Esophagus muscularis mucosa (tissue), 4 donors: ENCODE measurements at regions not wholly inside any gene's neighbourhood (a gene's known extent, or its start where the extent isn't known, plus 50 kb on each side); places are given as distances from the start of the nearest gene placed in this dataset.

Source experiments
- EP300 ChIP-seq: sonication (generic); formaldehyde crosslinking; IDR thresholded peaks from one replicate; pipeline ENCODE4 v1.6.1; 2017; ENCODE audit warnings: antibody characterized with exemption
- POLR2A ChIP-seq: fragments of 450-650 bp; IDR thresholded peaks from one replicate; pipeline ENCODE4 v1.6.1; 2017; ENCODE audit warnings: antibody characterized with exemption, moderate library complexity, mild to moderate bottlenecking, low read depth
- TF ChIP-seq, protein P1 (sequence below), 3 experiments: fragments of 200-600 bp in 2 of 3; fragments of 450-650 bp in 1 of 3; sonication (generic) in 2 of 3; IDR thresholded peaks; one replicate each; pipeline ENCODE4 v1.5.1; 2017 to 2019; ENCODE audit warnings: antibody characterized with exemption in 3 of 3, mild to moderate bottlenecking in 2 of 3, moderate library complexity in 1 of 3

DNA sequence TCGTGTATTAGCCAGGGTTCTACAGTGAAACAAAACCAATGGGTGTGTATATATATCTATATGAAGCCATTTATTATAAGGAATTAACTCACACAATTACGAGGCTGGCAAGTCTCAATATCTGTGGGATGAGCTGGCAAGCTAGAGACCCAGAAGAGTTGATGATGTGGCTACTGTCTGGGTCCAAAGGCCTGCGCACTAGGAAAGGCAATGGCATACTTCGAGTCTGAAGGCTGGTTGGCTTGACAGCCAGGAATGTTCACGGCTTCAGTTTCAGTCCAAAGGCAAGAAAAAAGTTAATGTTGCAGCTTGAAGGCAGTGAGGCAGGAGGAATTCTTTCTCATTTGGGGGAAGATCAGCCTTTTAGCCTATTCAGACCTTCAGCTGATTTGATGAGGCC, 893.3 kb upstream of the LRFN5 start:
- no peak for TF ChIP-seq POLR2A
- TF ChIP-seq, protein P1, sequence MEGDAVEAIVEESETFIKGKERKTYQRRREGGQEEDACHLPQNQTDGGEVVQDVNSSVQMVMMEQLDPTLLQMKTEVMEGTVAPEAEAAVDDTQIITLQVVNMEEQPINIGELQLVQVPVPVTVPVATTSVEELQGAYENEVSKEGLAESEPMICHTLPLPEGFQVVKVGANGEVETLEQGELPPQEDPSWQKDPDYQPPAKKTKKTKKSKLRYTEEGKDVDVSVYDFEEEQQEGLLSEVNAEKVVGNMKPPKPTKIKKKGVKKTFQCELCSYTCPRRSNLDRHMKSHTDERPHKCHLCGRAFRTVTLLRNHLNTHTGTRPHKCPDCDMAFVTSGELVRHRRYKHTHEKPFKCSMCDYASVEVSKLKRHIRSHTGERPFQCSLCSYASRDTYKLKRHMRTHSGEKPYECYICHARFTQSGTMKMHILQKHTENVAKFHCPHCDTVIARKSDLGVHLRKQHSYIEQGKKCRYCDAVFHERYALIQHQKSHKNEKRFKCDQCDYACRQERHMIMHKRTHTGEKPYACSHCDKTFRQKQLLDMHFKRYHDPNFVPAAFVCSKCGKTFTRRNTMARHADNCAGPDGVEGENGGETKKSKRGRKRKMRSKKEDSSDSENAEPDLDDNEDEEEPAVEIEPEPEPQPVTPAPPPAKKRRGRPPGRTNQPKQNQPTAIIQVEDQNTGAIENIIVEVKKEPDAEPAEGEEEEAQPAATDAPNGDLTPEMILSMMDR (IDR thresholded peaks at IDR 0.05), result no peak
- no peak for TF ChIP-seq EP300
